ENCODE measurements at regions not wholly inside any gene's neighbourhood (a gene's known extent, or its start where the extent isn't known, plus 50 kb on each side); places are given as distances from the start of the nearest gene placed in this dataset.

GRCh38 chr2:48218169-48218568 is 96.3 kb upstream of the FOXN2 start:
- no peaks in the 10 kb centered on the region for H3K9me3 ChIP-seq
- H3K27me3 ChIP-seq (replicated peaks in 1 of 2; ENCODE audit: control insufficient read depth in 2 of 2, extremely low read depth in 1 of 2, insufficient read depth in 2 of 2, low read length in 1 of 2) = no peaks in the 10 kb centered on the region
- H3K9me3 Mint-ChIP-seq = no peaks in the 10 kb centered on the region
- no peak overlapping the region for H3K4me3 ChIP-seq (ENCODE audit: control insufficient read depth in 1 of 2, extremely low read depth in 1 of 2, low read length in 1 of 2)
- H3K36me3 Mint-ChIP-seq = no peaks in the 10 kb centered on the region
- H3K4me1 Mint-ChIP-seq = peaks cover 7 to 13% (median 11%) of the 10 kb centered on the region in 3 donors
- ATAC-seq (replicated peaks in 1 of 4) (no peak), DNase-seq (no peak)
- H3K36me3 ChIP-seq (ENCODE audit: control insufficient read depth in 2 of 2, extremely low read depth in 1 of 2, insufficient read depth in 1 of 2, low read length in 1 of 2) = no peaks in the 10 kb centered on the region
- POLR2A ChIA-PET = no interaction called here
- no peak overlapping the region for H3K27ac Mint-ChIP-seq
- WGBS (ENCODE audit: insufficient coverage) = no CpG with 5 or more reads among the region's 2 CpGs
- CTCF ChIA-PET = no interaction called here
- H3K27me3 Mint-ChIP-seq = no peaks in the 10 kb centered on the region
- peaks cover 0 to 4% of the 10 kb centered on the region in 2 experiments for H3K4me1 ChIP-seq (ENCODE audit: control insufficient read depth in 1 of 2, extremely low read depth in 1 of 2, insufficient read depth in 2 of 2, low read length in 2 of 2)
- no peak overlapping the region for H3K4me3 Mint-ChIP-seq
- H3K27ac ChIP-seq (ENCODE audit: low read length) = no peak overlapping the region

GRCh38 chr2:48219234-48219554 is 95.3 kb upstream of the FOXN2 start:
- Histone ChIP-seq H3K4me1 (ENCODE audit: control insufficient read depth in 1 of 2, extremely low read depth in 1 of 2, insufficient read depth in 2 of 2, low read length in 2 of 2) (peaks cover 0 to 4% of the 10 kb centered on the region in 2 experiments), H3K4me3 (ENCODE audit: control insufficient read depth in 1 of 2, extremely low read depth in 1 of 2, low read length in 1 of 2) (no peak overlapping the region), H3K36me3 (ENCODE audit: control insufficient read depth in 2 of 2, extremely low read depth in 1 of 2, insufficient read depth in 1 of 2, low read length in 1 of 2) (no peaks in the 10 kb centered on the region), H3K9me3 (no peaks in the 10 kb centered on the region), H3K27ac (ENCODE audit: low read length) (no peak overlapping the region), H3K27me3 (replicated peaks in 1 of 2; ENCODE audit: control insufficient read depth in 2 of 2, extremely low read depth in 1 of 2, insufficient read depth in 2 of 2, low read length in 1 of 2) (no peaks in the 10 kb centered on the region)
- no peaks in the 10 kb centered on the region for H3K36me3 Mint-ChIP-seq
- no peak overlapping the region for H3K4me3 Mint-ChIP-seq
- H3K4me1 Mint-ChIP-seq = peaks cover 7 to 13% (median 11%) of the 10 kb centered on the region in 3 donors
- ATAC-seq (replicated peaks in 1 of 4) (no peak), DNase-seq (no peak)
- peaks cover 0 to 5% (median 0%) of the 10 kb centered on the region in 3 donors for H3K9me3 Mint-ChIP-seq
- ChIA-PET CTCF (no interaction called here), POLR2A (no interaction called here)
- no peaks in the 10 kb centered on the region for H3K27me3 Mint-ChIP-seq
- no peak overlapping the region for H3K27ac Mint-ChIP-seq
- WGBS (ENCODE audit: insufficient coverage) = 100% methylated on average over 1 of the region's 3 CpGs

- ATAC-seq (replicated peaks in 1 of 4) = no peak
- CTCF ChIA-PET = no interaction called here
- Histone ChIP-seq H3K4me3 (ENCODE audit: control insufficient read depth in 1 of 2, extremely low read depth in 1 of 2, low read length in 1 of 2) (no peak overlapping the region), H3K27ac (ENCODE audit: low read length) (no peak overlapping the region), H3K27me3 (replicated peaks in 1 of 2; ENCODE audit: control insufficient read depth in 2 of 2, extremely low read depth in 1 of 2, insufficient read depth in 2 of 2, low read length in 1 of 2) (no peaks in the 10 kb centered on the region), H3K36me3 (ENCODE audit: control insufficient read depth in 2 of 2, extremely low read depth in 1 of 2, insufficient read depth in 1 of 2, low read length in 1 of 2) (no peaks in the 10 kb centered on the region), H3K4me1 (ENCODE audit: control insufficient read depth in 1 of 2, extremely low read depth in 1 of 2, insufficient read depth in 2 of 2, low read length in 2 of 2) (peaks cover 0 to 4% of the 10 kb centered on the region in 2 experiments), H3K9me3 (no peaks in the 10 kb centered on the region)
- Mint-ChIP-seq H3K4me1 (peaks cover 7 to 13% (median 11%) of the 10 kb centered on the region in 3 donors), H3K9me3 (peaks cover 0 to 5% (median 0%) of the 10 kb centered on the region in 3 donors), H3K27ac (no peak overlapping the region), H3K27me3 (no peaks in the 10 kb centered on the region), H3K36me3 (no peaks in the 10 kb centered on the region), H3K4me3 (no peak overlapping the region)
- POLR2A ChIA-PET = no interaction called here
- DNase-seq = no peak
- whole genome bisulfite sequencing (ENCODE audit: insufficient coverage) = no CpG with 5 or more reads among the region's 1 CpG
Measured at GRCh38 chr2:48219555-48220436, 94.7 kb upstream of the FOXN2 start.

- ChIA-PET CTCF (no interaction called here), POLR2A (no interaction called here)
Measured at GRCh38 chr2:48220501-48220900, 94.0 kb upstream of the FOXN2 start.

GRCh38 chr2:48221846-48222516 is 92.5 kb upstream of the FOXN2 start:
- DNase-seq (no peak), ATAC-seq (replicated peaks in 1 of 4) (no peak)
- H3K9me3 ChIP-seq = no peaks in the 10 kb centered on the region
- Mint-ChIP-seq H3K4me1 (peaks cover 7 to 13% (median 11%) of the 10 kb centered on the region in 3 donors), H3K4me3 (no peak overlapping the region), H3K9me3 (peaks cover 0 to 5% (median 0%) of the 10 kb centered on the region in 3 donors), H3K27me3 (no peaks in the 10 kb centered on the region), H3K36me3 (no peaks in the 10 kb centered on the region), H3K27ac (no peak overlapping the region)
- no peaks in the 10 kb centered on the region for H3K36me3 ChIP-seq (ENCODE audit: control insufficient read depth in 2 of 2, extremely low read depth in 1 of 2, insufficient read depth in 1 of 2, low read length in 1 of 2)
- no CpG with 5 or more reads among the region's 4 CpGs for WGBS (ENCODE audit: insufficient coverage)
- H3K27ac ChIP-seq (ENCODE audit: low read length) = no peak overlapping the region
- H3K27me3 ChIP-seq (replicated peaks in 1 of 2; ENCODE audit: control insufficient read depth in 2 of 2, extremely low read depth in 1 of 2, insufficient read depth in 2 of 2, low read length in 1 of 2) = no peaks in the 10 kb centered on the region
- ChIA-PET POLR2A (no interaction called here), CTCF (no interaction called here)
- H3K4me3 ChIP-seq (ENCODE audit: control insufficient read depth in 1 of 2, extremely low read depth in 1 of 2, low read length in 1 of 2) = no peak overlapping the region
- peaks cover 0 to 4% of the 10 kb centered on the region in 2 experiments for H3K4me1 ChIP-seq (ENCODE audit: control insufficient read depth in 1 of 2, extremely low read depth in 1 of 2, insufficient read depth in 2 of 2, low read length in 2 of 2)

More at GRCh38 chr2:48220501-48220900, 94.0 kb upstream of the FOXN2 start:
- H3K9me3 ChIP-seq = no peaks in the 10 kb centered on the region
- Mint-ChIP-seq H3K27me3 (no peaks in the 10 kb centered on the region), H3K4me1 (peaks cover 7 to 13% (median 11%) of the 10 kb centered on the region in 3 donors), H3K27ac (no peak overlapping the region), H3K36me3 (no peaks in the 10 kb centered on the region), H3K9me3 (peaks cover 0 to 5% (median 0%) of the 10 kb centered on the region in 3 donors), H3K4me3 (no peak overlapping the region)
- no peaks in the 10 kb centered on the region for H3K36me3 ChIP-seq (ENCODE audit: control insufficient read depth in 2 of 2, extremely low read depth in 1 of 2, insufficient read depth in 1 of 2, low read length in 1 of 2)
- H3K4me3 ChIP-seq (ENCODE audit: control insufficient read depth in 1 of 2, extremely low read depth in 1 of 2, low read length in 1 of 2) = no peak overlapping the region
- no CpG with 5 or more reads among the region's 1 CpG for WGBS (ENCODE audit: insufficient coverage)
- no peak for DNase-seq
- no peak for ATAC-seq (replicated peaks in 1 of 4)
- H3K27me3 ChIP-seq (replicated peaks in 1 of 2; ENCODE audit: control insufficient read depth in 2 of 2, extremely low read depth in 1 of 2, insufficient read depth in 2 of 2, low read length in 1 of 2) = no peaks in the 10 kb centered on the region
- H3K4me1 ChIP-seq (ENCODE audit: control insufficient read depth in 1 of 2, extremely low read depth in 1 of 2, insufficient read depth in 2 of 2, low read length in 2 of 2) = peaks cover 0 to 4% of the 10 kb centered on the region in 2 experiments
- no peak overlapping the region for H3K27ac ChIP-seq (ENCODE audit: low read length)

GRCh38 chr2:48227617-48228344 is 86.7 kb upstream of the FOXN2 start:
- no peaks in the 10 kb centered on the region for H3K27me3 Mint-ChIP-seq
- no peaks in the 10 kb centered on the region for H3K36me3 ChIP-seq (ENCODE audit: control insufficient read depth in 2 of 2, extremely low read depth in 1 of 2, insufficient read depth in 1 of 2, low read length in 1 of 2)
- no peak overlapping the region for H3K27ac Mint-ChIP-seq
- ChIA-PET POLR2A (no interaction called here), CTCF (interaction anchor here (0.6 to 0.7 kb wide), 3 partner anchors 246 to 388 kb away, joined by 3 to 7 read pairs (median 4); no protein-coding TSS in a partner anchor)
- H3K27ac ChIP-seq (ENCODE audit: low read length) = no peak overlapping the region
- H3K4me1 ChIP-seq (ENCODE audit: control insufficient read depth in 1 of 2, extremely low read depth in 1 of 2, insufficient read depth in 2 of 2, low read length in 2 of 2) = no peaks in the 10 kb centered on the region
- H3K4me1 Mint-ChIP-seq = peaks cover 0 to 8% (median 0%) of the 10 kb centered on the region in 3 donors
- H3K36me3 Mint-ChIP-seq = no peaks in the 10 kb centered on the region
- no peaks in the 10 kb centered on the region for H3K9me3 ChIP-seq
- no peak for ATAC-seq (replicated peaks in 1 of 4)
- H3K9me3 Mint-ChIP-seq = peaks cover 0 to 5% (median 0%) of the 10 kb centered on the region in 3 donors
- no peak overlapping the region for H3K4me3 Mint-ChIP-seq
- H3K4me3 ChIP-seq (ENCODE audit: control insufficient read depth in 1 of 2, extremely low read depth in 1 of 2, low read length in 1 of 2) = no peak overlapping the region
- WGBS (ENCODE audit: insufficient coverage) = no CpG with 5 or more reads among the region's 3 CpGs
- no peaks in the 10 kb centered on the region for H3K27me3 ChIP-seq (replicated peaks in 1 of 2; ENCODE audit: control insufficient read depth in 2 of 2, extremely low read depth in 1 of 2, insufficient read depth in 2 of 2, low read length in 1 of 2)
- no peak for DNase-seq

All from T-cell (primary cell).